B cell (primary cell): ENCODE measurements at regions not wholly inside any gene's neighbourhood (a gene's known extent, or its start where the extent isn't known, plus 50 kb on each side); places are given as distances from the start of the nearest gene placed in this dataset.

Experiments
- ATAC-seq: fragments of 200-7000 bp; cut with Tn5 transposase; one replicate; pipeline ENCODE4 v1.10.0; 2021; ENCODE audit warnings: low read depth, mild to moderate bottlenecking, moderate number of reproducible peaks, moderate library complexity
- CTCF ChIA-PET: fragments of 350-600 bp; sonication (Branson Sonifier 250); formaldehyde crosslinking; loops from one replicate; lab custom pipeline; 2021; ENCODE audit warnings: antibody characterized with exemption, inconsistent platforms; lab: Charles Lee
- POLR2A ChIA-PET: fragments of 350-600 bp; sonication (Branson Sonifier 250); formaldehyde crosslinking; loops from one replicate; lab custom pipeline; 2021; ENCODE audit warnings: antibody characterized with exemption; lab: Charles Lee
- DNase-seq: peaks from one replicate; pipeline ENCODE4 v3.0.0; 2013
- H2AFZ ChIP-seq: 2 replicates; pipeline ENCODE4 v1.6.1; 2012; ENCODE audit warnings: mild to moderate bottlenecking, low read depth, low read length; ENCODE audit not compliant: insufficient read depth, poor library complexity, severe bottlenecking
- H3K27ac ChIP-seq, 2 donors: 1 replicate in 1 of 2; 2 replicates in 1 of 2; pipeline ENCODE4 v1.5.1; 2012 to 2013; ENCODE audit warnings: low read length in 2 of 2, mild to moderate bottlenecking in 2 of 2, moderate library complexity in 1 of 2
- H3K27me3 ChIP-seq, 4 experiments: fragments of 200-600 bp in 1 of 4; sonication (generic) in 1 of 4; replicated peaks in 1 of 4; 1 replicate in 2 of 4; 2 replicates in 2 of 4; pipeline versions ENCODE4 v1.6.1 to v1.7.0; 2013 to 2016; ENCODE audit warnings: low read length in 3 of 4, mild to moderate bottlenecking in 2 of 4, mixed read lengths in 1 of 4, moderate library complexity in 1 of 4; ENCODE audit not compliant: insufficient read depth in 4 of 4, control insufficient read depth in 3 of 4; ENCODE audit errors: control extremely low read depth in 1 of 4
- H3K36me3 ChIP-seq, 2 experiments: replicated peaks in 1 of 2; 1 replicate in 1 of 2; 2 replicates in 1 of 2; pipeline versions ENCODE4 v1.6.1 to v1.7.1; 2013; ENCODE audit warnings: low read length in 1 of 2; ENCODE audit not compliant: insufficient read depth in 2 of 2, control insufficient read depth in 1 of 2; ENCODE audit errors: control extremely low read depth in 1 of 2, extremely low read depth in 1 of 2
- H3K4me1 ChIP-seq, 2 donors: fragments of 200-600 bp in 1 of 2; sonication (generic) in 1 of 2; 1 replicate in 1 of 2; 2 replicates in 1 of 2; pipeline versions ENCODE4 v1.5.1 to v1.6.1; 2013 to 2017; ENCODE audit warnings: low read length in 2 of 2; ENCODE audit not compliant: control insufficient read depth in 2 of 2, insufficient read depth in 2 of 2
- H3K4me2 ChIP-seq: replicated peaks from 2 replicates; pipeline ENCODE3; 2012; ENCODE audit warnings: mild to moderate bottlenecking, low read depth, low read length; ENCODE audit not compliant: poor library complexity, severe bottlenecking
- H3K4me3 ChIP-seq, 5 experiments: fragments of 200-600 bp in 1 of 5; sonication (generic) in 1 of 5; 1 replicate in 3 of 5; 2 replicates in 2 of 5; pipeline versions ENCODE4 v1.5.1 to v1.7.0; 2011 to 2016; ENCODE audit warnings: low read length in 4 of 5, mild to moderate bottlenecking in 4 of 5, low read depth in 2 of 5, control low read depth in 1 of 5, moderate library complexity in 1 of 5; ENCODE audit not compliant: insufficient read depth in 1 of 5; ENCODE audit errors: control extremely low read depth in 1 of 5, extremely low read depth in 1 of 5
- H3K79me2 ChIP-seq: fragments of 200-600 bp; sonication (generic); one replicate; pipeline ENCODE4 v1.6.0; 2016; ENCODE audit warnings: low read length; ENCODE audit not compliant: control insufficient read depth, insufficient read depth
- H3K9ac ChIP-seq: fragments of 200-600 bp; sonication (generic); 2 replicates; pipeline ENCODE4 v1.6.1; 2017; ENCODE audit warnings: mild to moderate bottlenecking, low read length, moderate library complexity
- H3K9me3 ChIP-seq, 3 donors: one replicate each; pipeline versions ENCODE4 v1.6.1 to v1.7.1; 2013; ENCODE audit warnings: low read length in 2 of 3; ENCODE audit not compliant: control insufficient read depth in 2 of 3, insufficient read depth in 1 of 3; ENCODE audit errors: control extremely low read depth in 1 of 3
- H4K20me1 ChIP-seq: 2 replicates; pipeline ENCODE4 v1.6.0; 2012; ENCODE audit warnings: mild to moderate bottlenecking, low read length; ENCODE audit not compliant: insufficient read depth, control insufficient read depth, poor library complexity, severe bottlenecking
- H3K27ac Mint-ChIP-seq: one replicate; pipeline ENCODE4 v1.8.0; 2021; ENCODE audit warnings: mixed read lengths
- H3K27me3 Mint-ChIP-seq: one replicate; pipeline ENCODE4 v1.8.0; 2021; ENCODE audit warnings: mixed read lengths
- H3K4me1 Mint-ChIP-seq: one replicate; pipeline ENCODE4 v1.8.0; 2021; ENCODE audit warnings: mixed read lengths
- H3K4me3 Mint-ChIP-seq: one replicate; pipeline ENCODE4 v1.8.0; 2021; ENCODE audit warnings: mixed read lengths
- H3K9me3 Mint-ChIP-seq: one replicate; pipeline ENCODE4 v1.8.0; 2022; ENCODE audit warnings: mixed read lengths; ENCODE audit not compliant: insufficient read depth
- EZH2 ChIP-seq: IDR thresholded peaks from 2 replicates; pipeline ENCODE4 v1.6.1; 2012; ENCODE audit warnings: borderline replicate concordance, low read depth, mild to moderate bottlenecking, moderate library complexity, low read length; ENCODE audit not compliant: insufficient read depth, poor library complexity, severe bottlenecking
- WGBS: methylation state at CpG from one replicate; pipeline ENCODE4 v1.1.5; 2013; ENCODE audit warnings: missing lambda C conversion rate; ENCODE audit not compliant: insufficient coverage; 5-methylcytosine and 5-hydroxymethylcytosine counted together
- intact Hi-C: fragments of 100-400 bp; cut with micrococcal nuclease; formaldehyde crosslinking; loops from one replicate; pipeline ENCODE4 v1.10.0; 2022
- TF ChIP-seq, protein P1 (sequence below): fragments of 200-600 bp; IDR thresholded peaks from one replicate; pipeline ENCODE4 v1.8.0; 2022; ENCODE audit warnings: antibody characterized with exemption, mild to moderate bottlenecking

DNA sequence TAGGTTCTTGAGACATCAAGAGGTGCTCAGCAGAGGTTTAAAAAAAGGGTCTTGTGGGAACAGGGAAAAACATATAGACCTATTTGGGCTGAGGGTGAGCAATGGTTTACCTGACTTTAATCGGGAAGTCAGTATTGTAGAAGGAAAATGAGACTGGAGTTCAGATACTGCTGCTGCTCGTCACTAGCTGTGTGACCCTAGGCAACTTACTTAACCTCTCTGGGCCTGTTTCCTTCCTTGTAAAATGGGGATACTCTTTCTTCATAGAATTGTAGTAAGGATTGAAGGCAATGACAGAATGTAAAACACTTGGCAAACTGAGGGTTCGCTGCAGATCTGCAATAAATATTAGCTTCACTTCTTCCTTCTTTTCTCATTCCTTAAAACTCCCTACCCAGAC is 327.5 kb upstream of the PROK2 start:
- intact Hi-C loops = no loop called here
- no CpG with 5 or more reads among the region's 3 CpGs for WGBS
- H3K4me1 Mint-ChIP-seq = peaks cover 3% of the 10 kb centered on the region
- no peak overlapping the region for H3K27ac Mint-ChIP-seq
- TF ChIP-seq, protein P1, sequence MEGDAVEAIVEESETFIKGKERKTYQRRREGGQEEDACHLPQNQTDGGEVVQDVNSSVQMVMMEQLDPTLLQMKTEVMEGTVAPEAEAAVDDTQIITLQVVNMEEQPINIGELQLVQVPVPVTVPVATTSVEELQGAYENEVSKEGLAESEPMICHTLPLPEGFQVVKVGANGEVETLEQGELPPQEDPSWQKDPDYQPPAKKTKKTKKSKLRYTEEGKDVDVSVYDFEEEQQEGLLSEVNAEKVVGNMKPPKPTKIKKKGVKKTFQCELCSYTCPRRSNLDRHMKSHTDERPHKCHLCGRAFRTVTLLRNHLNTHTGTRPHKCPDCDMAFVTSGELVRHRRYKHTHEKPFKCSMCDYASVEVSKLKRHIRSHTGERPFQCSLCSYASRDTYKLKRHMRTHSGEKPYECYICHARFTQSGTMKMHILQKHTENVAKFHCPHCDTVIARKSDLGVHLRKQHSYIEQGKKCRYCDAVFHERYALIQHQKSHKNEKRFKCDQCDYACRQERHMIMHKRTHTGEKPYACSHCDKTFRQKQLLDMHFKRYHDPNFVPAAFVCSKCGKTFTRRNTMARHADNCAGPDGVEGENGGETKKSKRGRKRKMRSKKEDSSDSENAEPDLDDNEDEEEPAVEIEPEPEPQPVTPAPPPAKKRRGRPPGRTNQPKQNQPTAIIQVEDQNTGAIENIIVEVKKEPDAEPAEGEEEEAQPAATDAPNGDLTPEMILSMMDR = no peak
- TF ChIP-seq EZH2 = no peak
- no peak overlapping the region for H3K4me3 ChIP-seq
- POLR2A ChIA-PET = no interaction called here
- no peaks in the 10 kb centered on the region for H4K20me1 ChIP-seq
- peaks cover 14% of the 10 kb centered on the region for H3K27me3 Mint-ChIP-seq
- no peaks in the 10 kb centered on the region for H3K79me2 ChIP-seq
- no peaks in the 10 kb centered on the region for H3K36me3 ChIP-seq
- no peaks in the 10 kb centered on the region for H3K9me3 Mint-ChIP-seq
- peaks cover 0 to 5% (median 4%) of the 10 kb centered on the region in 4 experiments for H3K27me3 ChIP-seq
- no peaks in the 10 kb centered on the region for H3K9me3 ChIP-seq
- no peak overlapping the region for H2AFZ ChIP-seq
- H3K27ac ChIP-seq = no peak overlapping the region
- H3K4me1 ChIP-seq = no peaks in the 10 kb centered on the region
- no peak overlapping the region for H3K4me2 ChIP-seq
- no peak for DNase-seq
- no peak for ATAC-seq
- CTCF ChIA-PET = no interaction called here
- H3K9ac ChIP-seq = no peak overlapping the region
- H3K4me3 Mint-ChIP-seq = no peak overlapping the region

DNA sequence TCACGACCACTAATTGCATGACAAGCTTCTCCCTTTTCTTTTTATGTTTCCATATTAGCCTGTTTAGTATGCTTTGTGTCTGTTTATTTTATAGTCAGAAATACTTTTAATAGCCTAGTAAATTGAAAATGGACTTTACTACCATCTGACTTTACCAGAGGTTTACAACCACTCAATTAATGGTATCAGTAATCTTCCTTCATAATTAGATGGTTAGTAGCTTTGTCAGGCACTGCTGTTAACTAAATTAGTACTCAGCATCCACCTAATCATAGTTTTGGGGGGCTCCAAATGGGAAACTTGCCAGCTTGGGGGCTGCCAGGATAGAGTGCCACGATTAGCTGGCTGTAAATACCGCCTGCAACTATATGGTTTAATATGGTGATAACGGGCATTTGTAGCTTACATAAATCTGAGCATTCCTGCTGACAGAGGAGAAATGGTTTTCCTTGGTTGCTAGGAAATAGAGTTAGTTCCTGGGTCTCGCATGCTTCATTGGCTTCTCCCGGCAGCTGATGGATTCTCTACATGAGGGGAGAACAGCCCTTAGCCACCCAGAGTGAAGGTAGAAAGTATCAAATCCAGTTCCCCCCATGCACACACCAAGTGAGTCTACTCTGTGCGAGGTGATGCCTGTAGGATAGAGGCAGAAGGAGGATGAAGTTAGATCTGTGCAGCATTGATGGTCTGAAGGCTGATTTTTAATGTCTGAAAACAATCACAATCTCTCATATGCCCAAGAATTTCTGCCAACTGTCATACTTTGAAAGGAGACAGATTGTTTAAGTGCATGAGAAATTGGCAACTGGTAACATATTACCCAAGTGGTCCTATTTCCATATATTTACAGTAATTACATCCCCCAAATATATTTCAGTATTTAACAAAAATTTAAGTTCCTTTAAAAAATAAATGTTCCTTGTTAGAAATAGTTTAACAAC is 326.6 kb upstream of the PROK2 start:
- intact Hi-C loops = no loop called here
- no peak for TF ChIP-seq EZH2
- TF ChIP-seq, protein P1 = no peak
- ATAC-seq (no peak), DNase-seq (no peak)
- Histone ChIP-seq H3K36me3 (no peaks in the 10 kb centered on the region), H3K27ac (no peak overlapping the region), H3K79me2 (no peaks in the 10 kb centered on the region), H3K27me3 (peaks cover 0 to 5% (median 5%) of the 10 kb centered on the region in 4 experiments), H2AFZ (no peak overlapping the region), H3K9me3 (no peaks in the 10 kb centered on the region), H3K9ac (no peak overlapping the region), H3K4me3 (no peak overlapping the region), H4K20me1 (no peaks in the 10 kb centered on the region), H3K4me2 (no peak overlapping the region), H3K4me1 (no peaks in the 10 kb centered on the region)
- Mint-ChIP-seq H3K27me3 (peaks cover 17% of the 10 kb centered on the region), H3K27ac (no peak overlapping the region), H3K9me3 (no peaks in the 10 kb centered on the region), H3K4me3 (no peak overlapping the region), H3K4me1 (peaks cover 3% of the 10 kb centered on the region)
- WGBS = 100% methylated on average over 4 of the region's 7 CpGs
- ChIA-PET POLR2A (no interaction called here), CTCF (no interaction called here)
